ENCODE measurements at regions not wholly inside any gene's neighbourhood (a gene's known extent, or its start where the extent isn't known, plus 50 kb on each side); places are given as distances from the start of the nearest gene placed in this dataset.

GRCh38 chr12:70052476-70052875 is 190.8 kb upstream of the CNOT2 start:
- Mint-ChIP-seq H3K4me3 (ENCODE audit: unreplicated experiment) (no peak overlapping the region), H3K27ac (ENCODE audit: unreplicated experiment) (no peak overlapping the region), H3K27me3 (ENCODE audit: low read depth) (no peaks in the 10 kb centered on the region), H3K9me3 (ENCODE audit: low read depth) (no peaks in the 10 kb centered on the region), H3K4me1 (ENCODE audit: low read depth) (no peaks in the 10 kb centered on the region), H3K36me3 (ENCODE audit: low read depth) (no peaks in the 10 kb centered on the region)
- DNase-seq (ENCODE audit: low spot score): no peak
- TF ChIP-seq CTCF (IDR thresholded peaks at IDR 0.05): no peak

- Mint-ChIP-seq H3K4me1 (ENCODE audit: low read depth) (no peaks in the 10 kb centered on the region), H3K27ac (ENCODE audit: unreplicated experiment) (no peak overlapping the region), H3K4me3 (ENCODE audit: unreplicated experiment) (no peak overlapping the region), H3K36me3 (ENCODE audit: low read depth) (no peaks in the 10 kb centered on the region), H3K9me3 (ENCODE audit: low read depth) (no peaks in the 10 kb centered on the region), H3K27me3 (ENCODE audit: low read depth) (no peaks in the 10 kb centered on the region)
- TF ChIP-seq CTCF (IDR thresholded peaks at IDR 0.05): no peak
- DNase-seq (ENCODE audit: low spot score): no peak
Observed at GRCh38 chr12:70052931-70053497, 190.2 kb upstream of the CNOT2 start.

GRCh38 chr12:70059373-70059772 is 183.9 kb upstream of the CNOT2 start:
- H3K27ac Mint-ChIP-seq (ENCODE audit: unreplicated experiment): no peak overlapping the region
- TF ChIP-seq CTCF (IDR thresholded peaks at IDR 0.05): no peak
- no peak overlapping the region for H3K4me3 Mint-ChIP-seq (ENCODE audit: unreplicated experiment)
- peaks cover 12% of the 10 kb centered on the region for H3K9me3 Mint-ChIP-seq (ENCODE audit: low read depth)
- no peaks in the 10 kb centered on the region for H3K36me3 Mint-ChIP-seq (ENCODE audit: low read depth)
- H3K27me3 Mint-ChIP-seq (ENCODE audit: low read depth): no peaks in the 10 kb centered on the region
- DNase-seq (ENCODE audit: low spot score): no peak
- no peaks in the 10 kb centered on the region for H3K4me1 Mint-ChIP-seq (ENCODE audit: low read depth)

- Mint-ChIP-seq H3K4me1 (ENCODE audit: low read depth) (no peaks in the 10 kb centered on the region), H3K4me3 (ENCODE audit: unreplicated experiment) (no peak overlapping the region), H3K9me3 (ENCODE audit: low read depth) (peaks cover 12% of the 10 kb centered on the region), H3K36me3 (ENCODE audit: low read depth) (no peaks in the 10 kb centered on the region), H3K27ac (ENCODE audit: unreplicated experiment) (no peak overlapping the region), H3K27me3 (ENCODE audit: low read depth) (no peaks in the 10 kb centered on the region)
- TF ChIP-seq CTCF (IDR thresholded peaks at IDR 0.05): no peak
- no peak for DNase-seq (ENCODE audit: low spot score)
Observed at GRCh38 chr12:70060634-70061033, 182.6 kb upstream of the CNOT2 start.

- TF ChIP-seq CTCF (IDR thresholded peaks at IDR 0.05): no peak
- DNase-seq (ENCODE audit: low spot score): no peak
- Mint-ChIP-seq H3K9me3 (ENCODE audit: low read depth) (no peaks in the 10 kb centered on the region), H3K4me1 (ENCODE audit: low read depth) (no peaks in the 10 kb centered on the region), H3K36me3 (ENCODE audit: low read depth) (no peaks in the 10 kb centered on the region), H3K4me3 (ENCODE audit: unreplicated experiment) (no peak overlapping the region), H3K27ac (ENCODE audit: unreplicated experiment) (no peak overlapping the region), H3K27me3 (ENCODE audit: low read depth) (no peaks in the 10 kb centered on the region)
Observed at GRCh38 chr12:70068743-70069142, 174.5 kb upstream of the CNOT2 start.
